ENCODE measurements at regions not wholly inside any gene's neighbourhood (a gene's known extent, or its start where the extent isn't known, plus 50 kb on each side); places are given as distances from the start of the nearest gene placed in this dataset.

DNA sequence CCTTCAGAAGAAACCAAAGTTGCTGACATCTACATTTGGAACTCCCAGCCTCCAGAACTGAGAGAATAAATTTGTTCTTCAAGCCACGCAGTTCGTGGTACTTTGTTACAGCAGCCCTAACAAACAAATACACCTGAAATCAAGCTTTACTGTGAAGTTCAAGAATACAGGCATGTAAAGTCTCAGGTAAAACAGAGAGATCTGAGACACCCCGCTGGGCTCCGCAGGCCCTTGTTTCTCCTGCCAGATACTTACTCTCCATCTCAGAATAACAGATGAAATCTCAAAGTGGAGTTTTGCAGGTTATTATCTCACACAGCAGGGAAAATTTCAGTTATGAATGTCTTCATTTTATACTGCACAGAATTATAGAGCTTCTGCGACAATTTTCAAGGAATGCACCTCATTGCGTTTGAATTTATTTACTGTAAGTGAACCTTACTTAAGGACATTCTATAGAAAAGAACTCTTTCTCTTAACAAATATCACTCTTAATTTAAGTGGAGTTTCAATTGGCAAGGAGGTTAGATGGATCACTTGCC is 492.4 kb upstream of the LRATD1 start:
- DNase-seq (ENCODE audit: low spot score), result no peak
- TF ChIP-seq, protein P1, sequence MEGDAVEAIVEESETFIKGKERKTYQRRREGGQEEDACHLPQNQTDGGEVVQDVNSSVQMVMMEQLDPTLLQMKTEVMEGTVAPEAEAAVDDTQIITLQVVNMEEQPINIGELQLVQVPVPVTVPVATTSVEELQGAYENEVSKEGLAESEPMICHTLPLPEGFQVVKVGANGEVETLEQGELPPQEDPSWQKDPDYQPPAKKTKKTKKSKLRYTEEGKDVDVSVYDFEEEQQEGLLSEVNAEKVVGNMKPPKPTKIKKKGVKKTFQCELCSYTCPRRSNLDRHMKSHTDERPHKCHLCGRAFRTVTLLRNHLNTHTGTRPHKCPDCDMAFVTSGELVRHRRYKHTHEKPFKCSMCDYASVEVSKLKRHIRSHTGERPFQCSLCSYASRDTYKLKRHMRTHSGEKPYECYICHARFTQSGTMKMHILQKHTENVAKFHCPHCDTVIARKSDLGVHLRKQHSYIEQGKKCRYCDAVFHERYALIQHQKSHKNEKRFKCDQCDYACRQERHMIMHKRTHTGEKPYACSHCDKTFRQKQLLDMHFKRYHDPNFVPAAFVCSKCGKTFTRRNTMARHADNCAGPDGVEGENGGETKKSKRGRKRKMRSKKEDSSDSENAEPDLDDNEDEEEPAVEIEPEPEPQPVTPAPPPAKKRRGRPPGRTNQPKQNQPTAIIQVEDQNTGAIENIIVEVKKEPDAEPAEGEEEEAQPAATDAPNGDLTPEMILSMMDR (IDR thresholded peaks at IDR 0.05; ENCODE audit: extremely low read depth, missing control alignments), result no peak

DNA sequence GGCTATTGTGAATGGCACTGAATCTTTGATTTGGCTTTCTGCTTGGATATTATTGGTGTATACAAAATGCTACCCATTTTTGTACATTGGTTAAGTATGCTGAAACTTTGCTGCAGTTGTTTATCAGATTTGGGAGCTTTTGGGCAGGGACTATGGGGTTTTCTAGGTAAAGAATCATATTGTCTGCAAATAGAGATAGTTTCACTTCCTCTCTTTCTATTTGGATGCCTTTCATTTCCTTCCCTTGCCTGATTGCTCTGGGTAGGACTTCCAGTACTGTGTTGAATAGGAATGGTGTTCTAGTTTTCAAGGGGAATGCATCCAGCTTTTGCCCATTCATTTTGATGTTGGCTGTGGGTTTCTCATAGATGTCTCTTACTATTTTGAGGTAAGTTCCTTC is 489.1 kb upstream of the LRATD1 start:
- TF ChIP-seq, protein P1 (IDR thresholded peaks at IDR 0.05; ENCODE audit: extremely low read depth, missing control alignments), result no peak
- DNase-seq (ENCODE audit: low spot score), result no peak

DNA sequence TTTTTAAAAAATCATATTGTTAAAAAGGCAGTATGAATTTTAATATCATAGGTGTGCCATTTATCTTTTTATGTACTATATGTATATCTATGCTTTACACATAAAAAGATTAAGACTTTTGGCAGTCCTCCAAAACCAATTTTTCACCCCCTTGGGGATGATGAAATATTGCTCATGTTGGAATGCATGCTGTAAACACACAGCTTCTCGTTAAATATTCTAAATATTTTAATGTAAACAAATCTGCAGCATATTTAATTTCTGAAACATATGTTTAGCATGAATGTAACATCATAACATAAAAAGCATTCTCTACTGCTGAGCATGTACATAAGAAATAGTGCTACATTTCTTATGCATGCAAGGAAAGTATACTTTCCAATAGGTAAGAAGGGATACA is 484.3 kb upstream of the LRATD1 start:
- DNase-seq (ENCODE audit: low spot score), result no peak
- TF ChIP-seq, protein P1 (IDR thresholded peaks at IDR 0.05; ENCODE audit: extremely low read depth, missing control alignments), result no peak

DNA sequence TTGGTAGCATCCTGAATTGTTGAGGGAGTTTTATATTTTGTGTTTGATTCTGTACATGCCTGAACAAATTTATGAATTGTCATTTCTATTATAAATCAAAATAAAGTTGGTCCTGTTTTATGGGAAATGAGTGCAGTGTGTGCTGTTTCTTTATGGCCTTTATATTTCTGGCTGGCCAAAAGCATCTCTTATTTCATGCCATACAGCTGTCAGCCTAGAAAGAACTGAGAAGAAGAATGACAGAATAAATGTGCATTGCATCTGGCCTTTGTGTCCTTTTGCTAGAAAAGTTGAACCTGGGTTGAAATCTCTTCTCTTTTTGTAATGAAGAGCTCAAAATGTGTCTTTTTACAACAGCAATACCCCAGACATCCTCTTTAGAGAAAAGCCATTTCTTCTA is 474.7 kb upstream of the LRATD1 start:
- DNase-seq (ENCODE audit: low spot score), result no peak
- TF ChIP-seq, protein P1 (IDR thresholded peaks at IDR 0.05; ENCODE audit: extremely low read depth, missing control alignments), result no peak

DNA sequence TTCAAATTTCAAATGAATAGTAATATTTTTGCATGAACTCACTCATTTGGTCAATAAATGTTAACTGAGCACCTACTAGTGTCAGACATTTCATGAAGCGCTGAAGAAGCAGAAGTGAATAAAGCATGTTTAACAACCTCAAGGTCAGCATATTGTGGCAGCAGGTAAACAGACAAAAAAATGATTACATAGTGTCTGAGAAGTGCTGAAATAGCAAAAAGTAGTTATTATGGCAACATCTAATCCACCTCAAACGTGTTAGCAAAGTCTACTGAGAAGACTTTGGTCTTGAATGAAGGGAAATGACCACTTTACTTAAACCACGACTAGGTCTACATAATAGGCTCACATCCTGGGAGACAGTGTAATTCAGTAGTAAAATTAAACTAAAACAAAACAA is 452.2 kb upstream of the LRATD1 start:
- TF ChIP-seq, protein P1 (IDR thresholded peaks at IDR 0.05; ENCODE audit: extremely low read depth, missing control alignments), result no peak
- DNase-seq (ENCODE audit: low spot score), result no peak

DNA sequence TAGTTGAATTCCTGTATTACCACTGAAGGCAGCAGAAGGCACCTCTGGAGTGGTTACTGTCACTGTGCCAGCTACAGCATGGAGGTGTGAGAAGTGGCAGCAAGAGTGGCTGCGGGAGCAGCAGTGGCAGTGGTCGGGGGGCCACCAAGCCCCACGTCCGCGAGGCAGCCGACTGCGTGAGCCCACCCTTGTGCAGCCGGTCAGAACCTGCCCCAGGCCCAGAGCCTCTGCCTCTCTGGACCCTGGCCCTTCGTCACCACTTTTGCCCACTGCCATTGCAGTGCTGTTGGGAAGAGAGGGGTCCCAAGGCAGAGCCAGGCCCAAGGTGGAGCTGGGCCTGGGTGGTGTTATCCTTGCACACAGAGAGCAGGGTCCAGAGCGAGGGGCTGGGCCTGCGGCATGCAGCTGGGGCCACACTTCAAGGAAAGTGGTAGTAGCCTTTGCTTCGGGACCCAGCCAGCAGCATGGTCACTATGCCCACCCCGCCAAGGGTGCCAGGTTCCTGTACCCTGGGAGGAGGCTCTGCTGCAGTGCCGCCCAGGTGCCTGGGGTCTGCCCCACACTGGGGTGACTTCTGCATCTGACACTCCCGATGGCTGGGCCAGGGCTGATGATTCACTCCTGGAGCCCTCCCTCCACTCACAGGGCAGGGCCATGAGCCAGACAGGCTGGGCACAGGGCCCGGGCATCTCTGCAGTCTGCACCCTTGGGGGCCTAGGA is 450.1 kb upstream of the LRATD1 start:
- TF ChIP-seq, protein P1 (IDR thresholded peaks at IDR 0.05; ENCODE audit: extremely low read depth, missing control alignments), result no peak
- no peak for DNase-seq (ENCODE audit: low spot score)

DNA sequence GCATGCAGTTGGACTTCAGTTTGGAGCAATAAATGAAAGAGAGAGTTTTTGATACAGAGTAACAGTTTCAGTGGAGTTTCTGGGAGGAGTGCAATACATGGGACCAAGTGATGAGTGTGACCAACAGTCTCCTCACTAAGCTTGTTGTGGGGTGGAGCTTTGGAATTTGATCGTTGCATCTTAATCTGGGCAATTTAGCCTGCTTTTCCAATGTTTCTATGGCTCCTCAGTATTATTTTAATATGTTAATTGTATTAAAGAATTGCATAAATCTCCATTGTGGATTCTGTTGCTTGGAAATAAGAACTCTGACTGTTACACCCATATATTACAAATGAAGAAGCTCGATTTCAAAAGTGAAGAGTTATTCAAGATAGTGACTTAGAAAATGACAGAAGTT is 446.6 kb upstream of the LRATD1 start:
- TF ChIP-seq, protein P1 (IDR thresholded peaks at IDR 0.05; ENCODE audit: extremely low read depth, missing control alignments), result no peak
- no peak for DNase-seq (ENCODE audit: low spot score)

Data from GM20000 (cell line).